Body of pancreas (tissue), 4 donors: ENCODE measurements at regions not wholly inside any gene's neighbourhood (a gene's known extent, or its start where the extent isn't known, plus 50 kb on each side); places are given as distances from the start of the nearest gene placed in this dataset.

Experiments
- CTCF ChIP-seq, 7 experiments: fragments of 450-650 bp in 4 of 7; fragments of 200-600 bp in 3 of 7; sonication (generic) in 3 of 7; IDR thresholded peaks; one replicate each; pipeline ENCODE4 v1.5.1; 2016 to 2019; ENCODE audit warnings: antibody characterized with exemption in 7 of 7
- POLR2A ChIP-seq, 3 donors: fragments of 450-650 bp; IDR thresholded peaks; one replicate each; pipeline ENCODE4 v1.6.1; 2016; ENCODE audit warnings: antibody characterized with exemption in 3 of 3, mild to moderate bottlenecking in 2 of 3

- TF ChIP-seq CTCF (IDR thresholded peaks at IDR 0.05) (no peak), POLR2A (IDR thresholded peaks at IDR 0.05) (no peak)
Measured at GRCh38 chr21:15614766-15615165, 115.0 kb upstream of the USP25 start.
